Mesenchymal stem cell (in vitro differentiated cells and primary cell): ENCODE measurements at regions not wholly inside any gene's neighbourhood (a gene's known extent, or its start where the extent isn't known, plus 50 kb on each side); places are given as distances from the start of the nearest gene placed in this dataset.

ENCODE experiments used
- DNase-seq: peaks from one replicate; pipeline ENCODE4 v3.0.0-alpha.2; 2013
- H2AFZ ChIP-seq: one replicate; pipeline ENCODE4 v1.6.1; 2013; ENCODE audit warnings: low read depth, mild to moderate bottlenecking, control low read depth, inconsistent platforms, low read length, moderate library complexity
- H2AK5ac ChIP-seq: 2 replicates; pipeline ENCODE4 v1.6.1; 2013; ENCODE audit warnings: low read length, moderate library complexity, mild to moderate bottlenecking, inconsistent platforms; ENCODE audit not compliant: severe bottlenecking
- H2BK120ac ChIP-seq: one replicate; pipeline ENCODE4 v1.6.1; 2013; ENCODE audit warnings: low read depth, mild to moderate bottlenecking, inconsistent platforms, low read length, moderate library complexity
- H2BK12ac ChIP-seq, 2 experiments: one replicate each; pipeline ENCODE4 v1.6.1; 2013; ENCODE audit warnings: inconsistent platforms in 2 of 2, low read length in 2 of 2, mild to moderate bottlenecking in 2 of 2, moderate library complexity in 2 of 2, control low read depth in 1 of 2
- H2BK15ac ChIP-seq: one replicate; pipeline ENCODE4 v1.6.1; 2013; ENCODE audit warnings: mild to moderate bottlenecking, low read depth, inconsistent platforms; ENCODE audit not compliant: poor library complexity, severe bottlenecking
- H2BK5ac ChIP-seq: 2 replicates; pipeline ENCODE4 v1.6.1; 2013; ENCODE audit warnings: low read depth, mild to moderate bottlenecking, low read length, control low read depth, inconsistent platforms; ENCODE audit not compliant: poor library complexity, severe bottlenecking
- H3K14ac ChIP-seq, 2 experiments: one replicate each; pipeline ENCODE4 v1.6.1; 2013; ENCODE audit warnings: inconsistent platforms in 2 of 2, low read length in 2 of 2, control low read depth in 1 of 2, mild to moderate bottlenecking in 1 of 2, moderate library complexity in 1 of 2
- H3K18ac ChIP-seq, 2 experiments: one replicate each; pipeline ENCODE4 v1.6.1; 2013; ENCODE audit warnings: inconsistent platforms in 2 of 2, low read length in 2 of 2, control low read depth in 1 of 2, low read depth in 1 of 2, mild to moderate bottlenecking in 1 of 2
- H3K23ac ChIP-seq, 2 experiments: one replicate each; pipeline ENCODE4 v1.6.1; 2013; ENCODE audit warnings: inconsistent platforms in 2 of 2, low read length in 2 of 2, mild to moderate bottlenecking in 2 of 2, moderate library complexity in 2 of 2, control low read depth in 1 of 2
- H3K27ac ChIP-seq: 2 replicates; pipeline ENCODE4 v1.5.1; 2013; ENCODE audit warnings: mild to moderate bottlenecking, moderate library complexity, low read length, control low read depth, inconsistent platforms; ENCODE audit not compliant: poor library complexity, severe bottlenecking
- H3K27me3 ChIP-seq, 2 experiments: 2 replicates each; pipeline versions ENCODE4 v1.6.1 to v1.7.0; 2013; ENCODE audit warnings: low read length in 2 of 2, mild to moderate bottlenecking in 2 of 2, moderate library complexity in 2 of 2, control low read depth in 1 of 2, inconsistent platforms in 1 of 2; ENCODE audit not compliant: control insufficient read depth in 1 of 2, insufficient read depth in 1 of 2
- H3K36me3 ChIP-seq, 2 experiments: 2 replicates each; pipeline versions ENCODE4 v1.6.1 to v1.7.0; 2013; ENCODE audit warnings: low read length in 2 of 2, control low read depth in 1 of 2, inconsistent platforms in 1 of 2, low read depth in 1 of 2, mild to moderate bottlenecking in 1 of 2; ENCODE audit not compliant: insufficient read depth in 2 of 2, control insufficient read depth in 1 of 2
- H3K4ac ChIP-seq, 2 experiments: one replicate each; pipeline ENCODE4 v1.6.1; 2013; ENCODE audit warnings: inconsistent platforms in 2 of 2, low read length in 2 of 2, mild to moderate bottlenecking in 2 of 2, moderate library complexity in 2 of 2, control low read depth in 1 of 2, low read depth in 1 of 2
- H3K4me1 ChIP-seq: 2 replicates; pipeline ENCODE4 v1.6.1; 2013; ENCODE audit warnings: low read depth, low read length, control low read depth; ENCODE audit not compliant: control insufficient read depth, insufficient read depth
- H3K4me2 ChIP-seq: 2 replicates; pipeline ENCODE4 v1.6.1; 2013; ENCODE audit warnings: low read length, mild to moderate bottlenecking, inconsistent platforms; ENCODE audit not compliant: poor library complexity, severe bottlenecking
- H3K4me3 ChIP-seq, 2 experiments: 2 replicates each; pipeline versions ENCODE4 v1.5.1 to v1.7.0; 2013; ENCODE audit warnings: low read length in 2 of 2, mild to moderate bottlenecking in 2 of 2, control low read depth in 1 of 2, low read depth in 1 of 2; ENCODE audit not compliant: insufficient read depth in 1 of 2
- H3K79me1 ChIP-seq: replicated peaks from 2 replicates; pipeline ENCODE4 v1.6.1; 2013; ENCODE audit warnings: mild to moderate bottlenecking, control low read depth, low read length, inconsistent platforms; ENCODE audit not compliant: poor library complexity, severe bottlenecking
- H3K9ac ChIP-seq: 2 replicates; pipeline ENCODE4 v1.7.0; 2013; ENCODE audit warnings: mild to moderate bottlenecking, low read length, moderate library complexity
- H3K9me3 ChIP-seq: 2 replicates; pipeline ENCODE4 v1.7.0; 2013; ENCODE audit warnings: mild to moderate bottlenecking, low read length; ENCODE audit not compliant: control insufficient read depth
- H4K8ac ChIP-seq: one replicate; pipeline ENCODE4 v1.6.1; 2013; ENCODE audit warnings: inconsistent platforms, mild to moderate bottlenecking, low read length, moderate library complexity
- H4K91ac ChIP-seq: one replicate; pipeline ENCODE4 v1.6.1; 2013; ENCODE audit warnings: mild to moderate bottlenecking, low read length, inconsistent platforms
- WGBS: methylation state at CpG from one replicate; pipeline ENCODE4 v1.1.7; 2013; ENCODE audit warnings: mixed read lengths; 5-methylcytosine and 5-hydroxymethylcytosine counted together

- no peak overlapping the region for H3K27ac ChIP-seq
- no peak overlapping the region for H2AK5ac ChIP-seq
- no peak overlapping the region for H3K23ac ChIP-seq
- H3K18ac ChIP-seq = no peak overlapping the region
- H2BK120ac ChIP-seq = no peak overlapping the region
- no peak overlapping the region for H2BK12ac ChIP-seq
- no peak overlapping the region for H4K91ac ChIP-seq
- 62% methylated on average over 5 of the region's 6 CpGs for WGBS
- H3K9me3 ChIP-seq = peaks cover 4% of the 10 kb centered on the region
- no peak overlapping the region for H3K4me3 ChIP-seq
- H2BK15ac ChIP-seq = no peak overlapping the region
- no peaks in the 10 kb centered on the region for H3K79me1 ChIP-seq
- no peak overlapping the region for H3K14ac ChIP-seq
- DNase-seq = no peak
- H3K9ac ChIP-seq = peak overlapping the region; percentile 44
- peaks cover 15% of the 10 kb centered on the region for H3K4me1 ChIP-seq
- H2BK5ac ChIP-seq = no peak overlapping the region
- H4K8ac ChIP-seq = no peak overlapping the region
- H3K4me2 ChIP-seq = no peak overlapping the region
- H3K27me3 ChIP-seq = peaks cover 0 to 20% of the 10 kb centered on the region in 2 experiments
- no peak overlapping the region for H2AFZ ChIP-seq
- H3K4ac ChIP-seq = no peak overlapping the region
- H3K36me3 ChIP-seq = no peaks in the 10 kb centered on the region
These were observed 66.1 kb upstream of the PDZD8 start for GRCh38 chr10:117441361-117441760.

- H3K18ac ChIP-seq = no peak overlapping the region
- H3K23ac ChIP-seq = no peak overlapping the region
These were observed 64.1 kb upstream of the PDZD8 start for GRCh38 chr10:117439243-117439912.

GRCh38 chr10:117432866-117433265, 57.6 kb upstream of the PDZD8 start:
- Histone ChIP-seq H2AFZ (no peak overlapping the region), H2BK5ac (no peak overlapping the region), H3K4me3 (no peak overlapping the region), H3K27ac (no peak overlapping the region), H2BK120ac (no peak overlapping the region), H3K9me3 (no peaks in the 10 kb centered on the region), H3K23ac (no peak overlapping the region), H3K79me1 (no peaks in the 10 kb centered on the region), H3K18ac (no peak overlapping the region), H2BK15ac (no peak overlapping the region), H3K4me1 (no peaks in the 10 kb centered on the region), H3K4me2 (no peak overlapping the region), H2AK5ac (no peak overlapping the region), H2BK12ac (no peak overlapping the region), H4K8ac (no peak overlapping the region), H3K4ac (no peak overlapping the region), H3K27me3 (peaks cover 4 to 35% of the 10 kb centered on the region in 2 experiments), H3K36me3 (no peaks in the 10 kb centered on the region), H4K91ac (no peak overlapping the region), H3K14ac (no peak overlapping the region), H3K9ac (no peak overlapping the region)
- WGBS = 60% methylated on average over 4 of the region's 4 CpGs
- no peak for DNase-seq

More at GRCh38 chr10:117439243-117439912, 64.1 kb upstream of the PDZD8 start:
- Histone ChIP-seq H3K4me1 (peaks cover 15% of the 10 kb centered on the region), H2AK5ac (no peak overlapping the region), H3K9ac (peak overlapping the region; percentile 59), H2BK12ac (no peak overlapping the region), H4K91ac (no peak overlapping the region), H3K36me3 (no peaks in the 10 kb centered on the region), H3K9me3 (no peaks in the 10 kb centered on the region), H3K14ac (no peak overlapping the region), H2BK120ac (no peak overlapping the region), H3K79me1 (no peaks in the 10 kb centered on the region), H3K27ac (no peak overlapping the region), H3K4me3 (no peak overlapping the region), H4K8ac (no peak overlapping the region), H3K4ac (no peak overlapping the region), H2BK5ac (no peak overlapping the region), H2AFZ (no peak overlapping the region), H3K4me2 (no peak overlapping the region), H2BK15ac (no peak overlapping the region), H3K27me3 (peaks cover 0 to 24% of the 10 kb centered on the region in 2 experiments)
- WGBS = 37% methylated on average over 4 of the region's 4 CpGs
- peak; percentile 42 for DNase-seq

DNA sequence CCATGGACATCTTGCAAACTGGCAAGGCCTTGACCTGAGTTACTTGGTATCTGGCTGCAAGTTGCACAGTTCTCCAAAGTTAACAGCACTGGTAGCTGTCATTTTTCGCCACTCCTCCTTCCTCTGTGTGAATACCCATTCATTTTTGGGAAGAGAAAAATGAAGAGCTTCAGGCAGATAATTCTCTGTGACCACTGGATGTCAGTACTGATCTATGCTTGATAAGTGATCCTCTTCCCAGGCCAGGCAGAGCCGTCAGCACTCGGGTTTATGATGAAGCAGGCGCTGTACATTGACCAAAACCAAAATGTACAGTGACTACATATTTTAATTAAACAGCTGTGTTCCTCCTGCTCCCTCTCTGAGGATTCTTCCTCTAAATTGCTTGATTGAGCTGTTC, 55.9 kb upstream of the PDZD8 start:
- Histone ChIP-seq H2BK5ac (no peak overlapping the region), H2AK5ac (no peak overlapping the region), H3K27me3 (peaks cover 6 to 28% of the 10 kb centered on the region in 2 experiments), H3K27ac (no peak overlapping the region), H2BK12ac (no peak overlapping the region), H2BK120ac (no peak overlapping the region), H3K18ac (no peak overlapping the region), H3K4me2 (no peak overlapping the region), H3K9ac (peak overlapping the region; percentile 51), H3K4me3 (no peak overlapping the region), H2AFZ (no peak overlapping the region), H3K9me3 (no peaks in the 10 kb centered on the region), H4K91ac (no peak overlapping the region), H3K4ac (no peak overlapping the region), H2BK15ac (no peak overlapping the region), H3K23ac (no peak overlapping the region), H3K4me1 (no peaks in the 10 kb centered on the region), H3K14ac (no peak overlapping the region), H3K36me3 (no peaks in the 10 kb centered on the region), H4K8ac (no peak overlapping the region), H3K79me1 (no peaks in the 10 kb centered on the region)
- DNase-seq = no peak
- 74% methylated on average over 3 of the region's 4 CpGs for WGBS
